BJ (cell line): ENCODE measurements at regions not wholly inside any gene's neighbourhood (a gene's known extent, or its start where the extent isn't known, plus 50 kb on each side); places are given as distances from the start of the nearest gene placed in this dataset.
A peak's percentile ranks its signal among the peaks of the same experiment; 100 is the strongest.

Experiments
- CTCF ChIA-PET: fragments of 350-600 bp; formaldehyde crosslinking; extraction: SDS; loops from one replicate; lab custom pipeline; 2021; ENCODE audit warnings: antibody characterized with exemption, inconsistent platforms; lab: Yijun Ruan, JAX
- POLR2A ChIA-PET: fragments of 300-600 bp; sonication (Branson Sonifier 250); formaldehyde crosslinking; extraction: SDS; loops from one replicate; lab custom pipeline; 2021; ENCODE audit warnings: antibody characterized with exemption; lab: Charles Lee
- DNase-seq: peaks from one replicate; pipeline ENCODE4 v3.0.0-alpha.2; 2011; ENCODE audit warnings: low read depth
- H3K27me3 ChIP-seq: 2 replicates; pipeline ENCODE4 v1.6.0; 2011; ENCODE audit warnings: low read length; ENCODE audit not compliant: control insufficient read depth, insufficient read depth
- H3K36me3 ChIP-seq: 2 replicates; pipeline ENCODE4 v1.5.1; 2011; ENCODE audit warnings: low read length; ENCODE audit not compliant: control insufficient read depth, insufficient read depth
- H3K4me3 ChIP-seq: 2 replicates; pipeline ENCODE4 v1.5.1; 2011; ENCODE audit warnings: low read depth, mild to moderate bottlenecking, control low read depth, low read length
- TF ChIP-seq, protein P1 (sequence below): IDR thresholded peaks from 2 replicates; pipeline ENCODE4 v1.5.1; 2011; ENCODE audit warnings: low read depth, mild to moderate bottlenecking, control low read depth, inconsistent platforms, low read length, moderate library complexity; ENCODE audit not compliant: insufficient read depth

DNA sequence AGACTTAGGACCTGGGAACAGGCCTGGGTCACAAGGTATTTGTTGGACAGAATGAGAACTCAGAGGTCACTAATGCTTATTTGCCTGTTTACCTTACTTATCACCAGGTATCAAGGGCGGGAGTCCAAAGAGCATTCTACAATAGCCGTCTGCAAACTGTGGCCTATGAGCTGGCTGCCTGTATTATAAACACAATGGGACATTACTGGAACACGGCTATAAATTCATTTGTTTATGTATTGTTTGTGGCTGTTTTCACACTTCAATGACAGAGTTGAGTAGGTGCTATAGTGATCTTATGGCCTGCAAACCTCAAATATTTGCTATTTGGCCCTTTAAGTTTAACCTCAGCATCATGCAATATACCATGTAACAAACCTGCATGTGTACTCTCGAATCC is 76.6 kb upstream of the ASTN2 start:
- CTCF ChIA-PET = no interaction called here
- no peak overlapping the region for H3K4me3 ChIP-seq
- no peaks in the 10 kb centered on the region for H3K36me3 ChIP-seq
- no peak for DNase-seq
- TF ChIP-seq, protein P1, sequence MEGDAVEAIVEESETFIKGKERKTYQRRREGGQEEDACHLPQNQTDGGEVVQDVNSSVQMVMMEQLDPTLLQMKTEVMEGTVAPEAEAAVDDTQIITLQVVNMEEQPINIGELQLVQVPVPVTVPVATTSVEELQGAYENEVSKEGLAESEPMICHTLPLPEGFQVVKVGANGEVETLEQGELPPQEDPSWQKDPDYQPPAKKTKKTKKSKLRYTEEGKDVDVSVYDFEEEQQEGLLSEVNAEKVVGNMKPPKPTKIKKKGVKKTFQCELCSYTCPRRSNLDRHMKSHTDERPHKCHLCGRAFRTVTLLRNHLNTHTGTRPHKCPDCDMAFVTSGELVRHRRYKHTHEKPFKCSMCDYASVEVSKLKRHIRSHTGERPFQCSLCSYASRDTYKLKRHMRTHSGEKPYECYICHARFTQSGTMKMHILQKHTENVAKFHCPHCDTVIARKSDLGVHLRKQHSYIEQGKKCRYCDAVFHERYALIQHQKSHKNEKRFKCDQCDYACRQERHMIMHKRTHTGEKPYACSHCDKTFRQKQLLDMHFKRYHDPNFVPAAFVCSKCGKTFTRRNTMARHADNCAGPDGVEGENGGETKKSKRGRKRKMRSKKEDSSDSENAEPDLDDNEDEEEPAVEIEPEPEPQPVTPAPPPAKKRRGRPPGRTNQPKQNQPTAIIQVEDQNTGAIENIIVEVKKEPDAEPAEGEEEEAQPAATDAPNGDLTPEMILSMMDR = no peak
- no peaks in the 10 kb centered on the region for H3K27me3 ChIP-seq
- POLR2A ChIA-PET = no interaction called here

DNA sequence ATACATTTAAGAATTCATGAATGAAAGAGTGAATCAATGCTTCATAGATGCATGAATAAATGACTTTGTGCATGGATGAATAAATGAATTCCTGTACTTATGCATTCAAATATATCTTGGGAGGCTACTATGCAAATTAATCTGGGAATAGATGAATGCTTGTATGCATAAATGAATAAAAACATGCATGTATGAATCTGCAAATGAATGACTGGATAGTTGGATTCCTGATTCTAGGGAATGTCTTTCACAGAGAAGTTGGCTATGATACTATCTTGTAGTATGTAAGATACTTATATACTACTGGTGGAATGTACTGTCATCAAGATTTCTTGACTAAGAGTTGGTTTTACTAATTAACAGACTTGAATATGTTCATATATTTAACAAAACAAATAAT is 75.3 kb upstream of the ASTN2 start:
- CTCF ChIA-PET = no interaction called here
- POLR2A ChIA-PET = no interaction called here
- TF ChIP-seq, protein P1 = no peak
- Histone ChIP-seq H3K36me3 (no peaks in the 10 kb centered on the region), H3K27me3 (no peaks in the 10 kb centered on the region), H3K4me3 (no peak overlapping the region)
- DNase-seq = no peak

DNA sequence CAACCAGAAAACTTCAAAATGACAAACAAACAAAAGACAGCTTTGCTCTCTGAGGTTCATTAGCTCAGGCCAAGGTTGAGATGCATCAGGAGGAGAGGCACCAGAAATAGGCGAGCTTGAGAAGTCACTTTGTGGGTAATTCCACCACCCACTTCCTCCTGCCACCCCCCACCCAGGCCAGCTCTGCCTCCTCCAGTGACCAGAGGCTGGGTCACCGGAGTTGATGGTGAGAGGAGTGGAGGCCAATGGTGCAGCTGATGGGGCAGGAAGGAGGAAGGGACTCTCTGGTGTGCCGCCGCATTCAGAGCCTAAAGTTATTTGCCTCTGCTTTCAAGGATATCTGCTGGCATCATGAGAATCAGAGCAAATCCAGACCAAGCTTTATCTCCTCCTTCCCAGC is 73.8 kb upstream of the ASTN2 start:
- POLR2A ChIA-PET = interaction anchor here (0.5 kb wide), 1 partner anchor 194 kb away, joined by 3 read pairs; no protein-coding TSS in a partner anchor

DNA sequence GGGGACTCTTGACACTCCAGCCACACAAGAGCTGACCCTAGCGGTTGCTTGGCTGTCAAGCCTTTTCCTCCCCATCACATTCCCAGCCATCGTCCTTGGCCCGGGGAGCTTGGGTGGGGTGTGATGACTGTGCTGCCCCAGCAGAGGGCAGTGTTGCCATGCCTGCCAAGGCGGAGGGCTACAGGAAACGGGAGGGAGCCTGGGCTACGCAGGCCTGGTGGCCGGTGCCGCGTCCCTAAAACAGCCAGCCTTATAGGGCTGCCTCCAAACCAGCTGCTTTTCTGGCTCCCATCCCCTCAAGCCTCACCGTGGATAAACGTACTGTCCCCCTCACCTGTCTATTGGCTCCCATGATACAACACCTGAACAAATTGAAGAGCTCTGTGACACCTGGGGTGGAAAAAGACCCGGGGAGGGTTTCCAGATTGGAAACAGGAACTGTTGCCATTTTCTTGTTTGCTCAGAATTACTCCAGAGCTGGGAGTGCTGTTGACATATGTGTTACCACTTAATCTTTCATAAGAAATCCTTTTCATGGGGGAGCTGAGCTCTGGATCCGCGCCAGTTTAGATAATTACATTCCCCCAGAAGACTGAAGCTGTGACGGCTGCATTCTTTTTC is 72.8 kb upstream of the ASTN2 start:
- DNase-seq = no peak
- Histone ChIP-seq H3K4me3 (no peak overlapping the region), H3K36me3 (no peaks in the 10 kb centered on the region), H3K27me3 (no peaks in the 10 kb centered on the region)
- TF ChIP-seq, protein P1 = peak; percentile 93
- CTCF ChIA-PET = interaction anchor here (0.5 to 2.1 kb wide), 18 partner anchors 9 to 1884 kb away, joined by 3 to 14 read pairs (median 3); no protein-coding TSS in a partner anchor
- POLR2A ChIA-PET = no interaction called here

More for the DNA sequence above, 73.8 kb upstream of the ASTN2 start:
- CTCF ChIA-PET = interaction anchor here (1.3 to 2.1 kb wide), 3 partner anchors 10 to 1883 kb away, joined by 4 to 14 read pairs (median 4); no protein-coding TSS in a partner anchor
- Histone ChIP-seq H3K36me3 (no peaks in the 10 kb centered on the region), H3K27me3 (no peaks in the 10 kb centered on the region), H3K4me3 (no peak overlapping the region)
- TF ChIP-seq, protein P1 = no peak
- DNase-seq = no peak

DNA sequence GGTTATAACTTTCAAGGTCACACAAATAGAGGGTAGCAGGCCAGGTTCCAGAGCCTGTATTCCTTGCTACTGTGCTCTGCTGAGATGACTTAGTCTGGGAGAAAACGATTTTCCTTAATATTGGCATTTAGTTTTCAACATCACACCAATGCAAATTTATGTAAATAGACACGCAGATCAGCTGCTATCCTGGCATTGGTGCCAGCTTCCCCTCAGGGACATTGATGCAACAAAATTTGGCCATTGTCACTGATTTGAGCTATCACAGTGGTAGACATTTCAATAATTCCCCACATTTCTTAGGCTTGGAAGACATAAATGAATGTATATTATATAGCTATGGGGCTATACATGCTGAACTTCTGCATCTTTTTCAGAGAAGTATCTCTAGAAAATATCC is 71.6 kb upstream of the ASTN2 start:
- TF ChIP-seq, protein P1 = no peak
- Histone ChIP-seq H3K27me3 (no peaks in the 10 kb centered on the region), H3K4me3 (no peak overlapping the region), H3K36me3 (no peaks in the 10 kb centered on the region)
- POLR2A ChIA-PET = no interaction called here
- no peak for DNase-seq
- CTCF ChIA-PET = interaction anchor here (1.2 kb wide), 1 partner anchor 24 kb away, joined by 3 read pairs; no protein-coding TSS in a partner anchor
